Neural cell (in vitro differentiated cells): ENCODE measurements at regions not wholly inside any gene's neighbourhood (a gene's known extent, or its start where the extent isn't known, plus 50 kb on each side); places are given as distances from the start of the nearest gene placed in this dataset.

ENCODE experiments used
- CTCF ChIP-seq: fragments of 450-650 bp; IDR thresholded peaks from 2 replicates; pipeline ENCODE4 v1.5.1; 2014; ENCODE audit warnings: antibody characterized with exemption, mild to moderate bottlenecking, moderate library complexity; ENCODE audit not compliant: poor library complexity, severe bottlenecking
- EP300 ChIP-seq: fragments of 450-650 bp; conservative IDR thresholded peaks from 2 replicates; pipeline ENCODE4 v1.6.1; 2014; ENCODE audit warnings: antibody characterized with exemption, mild to moderate bottlenecking, moderate library complexity; ENCODE audit not compliant: poor library complexity, severe bottlenecking

GRCh38 chr12:102602521-102602920, 122.2 kb upstream of the IGF1 start:
- TF ChIP-seq EP300 = no peak
- no peak for TF ChIP-seq CTCF
